Upper lobe of left lung (tissue), 6 donors: ENCODE measurements at regions not wholly inside any gene's neighbourhood (a gene's known extent, or its start where the extent isn't known, plus 50 kb on each side); places are given as distances from the start of the nearest gene placed in this dataset.
"Not testable (repeated sequence)": the region's sequence is repeated elsewhere in the genome, so short reads cannot be mapped to it uniquely, and the experiment has no call there.

ENCODE experiments used
- ATAC-seq, 2 donors: fragments of 200-7000 bp; cut with Tn5 transposase; one replicate each; pipeline ENCODE4 v1.9.1; 2022; ENCODE audit warnings: mild to moderate bottlenecking in 2 of 2, moderate library complexity in 2 of 2; ENCODE audit not compliant: low FRiP score in 2 of 2
- DNase-seq, 2 donors: peaks; one replicate each; pipeline ENCODE4 v3.0.0-alpha.2; 2019 to 2020
- H3K27ac ChIP-seq, 4 donors: fragments of 200-600 bp; sonication (generic); one replicate each; pipeline ENCODE4 v1.5.1; 2016 to 2019
- H3K27me3 ChIP-seq, 4 donors: fragments of 200-600 bp; sonication (generic); one replicate each; pipeline ENCODE4 v1.5.1; 2017 to 2019
- H3K36me3 ChIP-seq, 4 donors: fragments of 200-600 bp; sonication (generic); one replicate each; pipeline ENCODE4 v1.5.1; 2016 to 2019
- H3K4me1 ChIP-seq, 4 donors: fragments of 200-600 bp; sonication (generic); one replicate each; pipeline ENCODE4 v1.5.1; 2018 to 2019
- H3K4me3 ChIP-seq, 4 donors: fragments of 200-600 bp; sonication (generic); one replicate each; pipeline ENCODE4 v1.5.1; 2017 to 2019; ENCODE audit warnings: mild to moderate bottlenecking in 2 of 4, moderate library complexity in 1 of 4
- H3K9me3 ChIP-seq, 4 donors: fragments of 200-600 bp; sonication (generic); one replicate each; pipeline ENCODE4 v1.5.1; 2018 to 2019
- EP300 ChIP-seq, 4 donors: sonication (generic); formaldehyde crosslinking; IDR thresholded peaks; one replicate each; pipeline ENCODE4 v1.5.1; 2017; ENCODE audit warnings: antibody characterized with exemption in 4 of 4, control low read depth in 2 of 4
- POLR2A ChIP-seq, 4 donors: fragments of 450-650 bp; IDR thresholded peaks; one replicate each; pipeline ENCODE4 v1.5.1; 2016 to 2017; ENCODE audit warnings: antibody characterized with exemption in 4 of 4, mild to moderate bottlenecking in 2 of 4
- POLR2AphosphoS5 ChIP-seq, 2 donors: sonication (generic); formaldehyde crosslinking; IDR thresholded peaks; one replicate each; pipeline ENCODE4 v1.5.1; 2017; ENCODE audit warnings: antibody characterized with exemption in 2 of 2
- WGBS, 2 donors: methylation state at CpG; one replicate each; pipeline ENCODE4 v1.1.5; 2017 to 2018; 5-methylcytosine and 5-hydroxymethylcytosine counted together
- TF ChIP-seq, protein P1 (sequence below), 6 experiments: fragments of 450-650 bp in 4 of 6; fragments of 200-600 bp in 2 of 6; sonication (generic) in 2 of 6; IDR thresholded peaks; one replicate each; pipeline ENCODE4 v1.5.1; 2016 to 2019; ENCODE audit warnings: antibody characterized with exemption in 6 of 6
- donor health status: DM: no; HTN: no; CAD: no; lungs with moderate emphysema.
- donor health status: DM: no; HTN: yes; CAD: no; lungs with severe emphysema.

DNA sequence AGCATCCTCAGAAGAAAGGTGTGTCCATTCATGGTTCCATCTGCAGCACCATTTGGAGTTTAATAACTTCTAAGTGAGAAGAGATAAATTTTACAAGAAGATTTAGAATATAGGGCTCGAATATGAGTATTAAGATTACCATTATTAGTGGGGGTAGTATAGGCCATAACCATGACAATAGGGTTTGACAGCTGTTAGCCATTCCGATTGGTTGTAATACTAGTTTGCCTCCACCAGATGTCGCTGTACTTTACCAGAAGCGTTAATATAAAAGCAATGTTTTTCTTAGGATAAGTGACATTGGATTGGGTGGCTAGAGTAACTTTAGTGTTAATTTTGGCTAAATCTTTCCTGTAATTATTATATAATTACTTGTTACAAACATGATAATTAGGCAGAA is 107.5 kb upstream of the SRD5A2 start:
- 49 to 50% methylated on average over 4 of the region's 4 CpGs for WGBS, 2 donors
- no peak for TF ChIP-seq POLR2A (IDR thresholded peaks at IDR 0.05)
- TF ChIP-seq POLR2AphosphoS5 (IDR thresholded peaks at IDR 0.05) = no peak
- TF ChIP-seq EP300 (IDR thresholded peaks at IDR 0.05) = no peak
- TF ChIP-seq, protein P1, sequence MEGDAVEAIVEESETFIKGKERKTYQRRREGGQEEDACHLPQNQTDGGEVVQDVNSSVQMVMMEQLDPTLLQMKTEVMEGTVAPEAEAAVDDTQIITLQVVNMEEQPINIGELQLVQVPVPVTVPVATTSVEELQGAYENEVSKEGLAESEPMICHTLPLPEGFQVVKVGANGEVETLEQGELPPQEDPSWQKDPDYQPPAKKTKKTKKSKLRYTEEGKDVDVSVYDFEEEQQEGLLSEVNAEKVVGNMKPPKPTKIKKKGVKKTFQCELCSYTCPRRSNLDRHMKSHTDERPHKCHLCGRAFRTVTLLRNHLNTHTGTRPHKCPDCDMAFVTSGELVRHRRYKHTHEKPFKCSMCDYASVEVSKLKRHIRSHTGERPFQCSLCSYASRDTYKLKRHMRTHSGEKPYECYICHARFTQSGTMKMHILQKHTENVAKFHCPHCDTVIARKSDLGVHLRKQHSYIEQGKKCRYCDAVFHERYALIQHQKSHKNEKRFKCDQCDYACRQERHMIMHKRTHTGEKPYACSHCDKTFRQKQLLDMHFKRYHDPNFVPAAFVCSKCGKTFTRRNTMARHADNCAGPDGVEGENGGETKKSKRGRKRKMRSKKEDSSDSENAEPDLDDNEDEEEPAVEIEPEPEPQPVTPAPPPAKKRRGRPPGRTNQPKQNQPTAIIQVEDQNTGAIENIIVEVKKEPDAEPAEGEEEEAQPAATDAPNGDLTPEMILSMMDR (IDR thresholded peaks at IDR 0.05) = peak in 3 of 6 experiments; percentile 19 to 24 (median 21)
- Histone ChIP-seq H3K36me3 (no peaks in the 10 kb centered on the region), H3K27ac (no peak overlapping the region), H3K4me3 (no peak overlapping the region), H3K27me3 (no peaks in the 10 kb centered on the region), H3K4me1 (no peaks in the 10 kb centered on the region), H3K9me3 (peaks cover 8 to 60% (median 27%) of the 10 kb centered on the region in 4 donors)
- DNase-seq = no peak
- no peak for ATAC-seq

DNA sequence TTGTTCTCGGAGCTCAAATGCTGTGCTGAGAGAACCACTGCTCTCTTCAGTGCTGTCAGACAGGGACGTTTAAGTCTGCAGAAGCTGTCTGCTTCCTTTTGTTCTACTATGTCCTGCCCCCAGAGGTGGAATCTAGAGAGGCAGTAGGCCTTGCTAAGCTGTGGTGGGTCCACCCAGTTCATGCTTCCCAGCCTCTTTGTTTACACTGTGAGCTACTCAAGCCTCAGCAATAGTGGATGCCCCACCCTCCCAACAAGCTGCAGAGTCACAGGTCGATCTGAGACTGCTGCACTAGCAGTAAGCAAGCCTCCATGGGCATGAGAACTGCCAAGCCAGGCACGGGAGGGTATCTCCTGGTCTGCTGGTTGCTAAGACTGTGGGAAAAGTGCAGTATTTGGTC is 102.8 kb upstream of the SRD5A2 start:
- H3K9me3 ChIP-seq = peaks cover 0 to 19% (median 11%) of the 10 kb centered on the region in 4 donors
- not testable (repeated sequence) for ATAC-seq

DNA sequence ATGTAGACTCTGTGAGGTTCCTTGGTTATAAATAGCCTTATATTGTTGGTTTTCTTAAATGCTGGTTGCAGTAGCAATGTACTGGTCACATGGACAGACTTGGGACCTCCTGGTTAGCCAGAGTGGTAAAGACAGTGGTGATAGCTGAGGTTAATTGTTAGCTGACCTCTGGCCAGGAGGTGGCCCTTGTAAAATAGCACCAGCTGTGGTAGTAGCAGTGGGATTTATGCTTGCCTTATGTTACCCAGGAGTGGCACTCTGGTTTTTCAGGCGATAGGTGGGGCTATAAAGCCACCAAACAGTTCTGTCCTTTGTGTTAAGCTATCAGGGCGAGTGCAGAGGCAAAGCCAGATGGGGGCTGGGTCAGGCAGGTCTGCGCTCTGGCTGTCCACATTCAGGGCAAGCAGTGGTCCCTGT is 94.8 kb upstream of the SRD5A2 start:
- Histone ChIP-seq H3K4me3 (no peak overlapping the region), H3K27ac (no peak overlapping the region), H3K27me3 (no peaks in the 10 kb centered on the region), H3K4me1 (no peaks in the 10 kb centered on the region), H3K9me3 (peaks cover 0 to 32% (median 11%) of the 10 kb centered on the region in 4 donors), H3K36me3 (no peaks in the 10 kb centered on the region)
- DNase-seq (peak in 1 of 2 donors; percentile 15), ATAC-seq (no peak)
- 37 to 54% methylated on average over 3 of the region's 3 CpGs for WGBS, 2 donors
- no peak for TF ChIP-seq POLR2AphosphoS5 (IDR thresholded peaks at IDR 0.05)
- no peak for TF ChIP-seq EP300 (IDR thresholded peaks at IDR 0.05)
- TF ChIP-seq, protein P1 (IDR thresholded peaks at IDR 0.05) = no peak
- no peak for TF ChIP-seq POLR2A (IDR thresholded peaks at IDR 0.05)

More for the DNA sequence above, 102.8 kb upstream of the SRD5A2 start:
- H3K4me3 ChIP-seq, H3K4me1 ChIP-seq, H3K27ac ChIP-seq, H3K36me3 ChIP-seq, DNase-seq, H3K27me3 ChIP-seq: not testable (repeated sequence)
- 49 to 57% methylated on average over 2 to 4 of the region's 4 CpGs for WGBS, 2 donors

DNA sequence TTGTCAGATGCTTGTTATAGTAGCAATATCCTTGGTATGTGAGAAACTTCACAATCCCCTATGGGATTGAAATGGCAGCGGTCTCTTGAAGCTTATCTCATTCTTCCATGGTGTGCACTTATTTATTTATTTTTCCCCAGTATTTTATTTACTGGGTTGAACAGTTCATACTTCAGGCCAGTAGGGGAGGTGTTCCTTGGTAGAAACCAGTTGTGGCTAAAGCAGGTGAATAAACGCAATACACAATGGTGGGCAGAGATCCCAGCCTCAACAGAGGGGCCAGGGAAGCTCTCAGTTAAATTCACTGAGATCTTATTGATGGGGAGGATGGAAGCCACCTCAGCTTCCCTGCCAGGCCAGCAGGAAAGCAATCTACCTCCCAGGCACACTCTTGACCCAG is 93.7 kb upstream of the SRD5A2 start:
- DNase-seq (no peak), ATAC-seq (no peak)
- Histone ChIP-seq H3K36me3 (no peaks in the 10 kb centered on the region), H3K4me3 (no peak overlapping the region), H3K27ac (no peak overlapping the region), H3K9me3 (peaks cover 0 to 32% (median 11%) of the 10 kb centered on the region in 4 donors), H3K4me1 (no peaks in the 10 kb centered on the region), H3K27me3 (no peaks in the 10 kb centered on the region)
- 80 to 91% methylated on average over 2 of the region's 2 CpGs for WGBS, 2 donors
- TF ChIP-seq, protein P1 (IDR thresholded peaks at IDR 0.05) = no peak
- TF ChIP-seq EP300 (IDR thresholded peaks at IDR 0.05) = no peak
- no peak for TF ChIP-seq POLR2A (IDR thresholded peaks at IDR 0.05)
- no peak for TF ChIP-seq POLR2AphosphoS5 (IDR thresholded peaks at IDR 0.05)

DNA sequence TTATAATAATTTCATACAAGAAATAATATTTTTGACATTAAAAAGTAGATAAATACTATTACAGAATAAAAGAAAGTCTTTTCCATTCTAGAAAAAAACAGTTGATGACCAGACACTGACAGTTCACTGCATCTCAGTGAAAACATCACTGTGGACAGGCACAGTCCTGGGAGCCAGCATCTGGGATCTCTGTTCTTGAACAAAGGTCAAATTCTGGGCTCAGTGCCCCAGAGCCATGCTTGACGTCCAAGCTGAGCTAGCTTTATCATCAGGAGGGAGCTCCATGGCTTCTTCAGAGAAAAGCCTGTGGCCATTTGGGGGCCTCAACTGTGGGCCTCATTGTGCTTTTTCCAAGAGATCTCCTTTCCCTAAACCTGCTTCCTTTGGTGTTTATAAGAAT is 86.1 kb upstream of the SRD5A2 start:
- Histone ChIP-seq H3K4me3 (no peak overlapping the region), H3K36me3 (no peaks in the 10 kb centered on the region), H3K4me1 (no peaks in the 10 kb centered on the region), H3K27ac (no peak overlapping the region), H3K27me3 (no peaks in the 10 kb centered on the region), H3K9me3 (no peaks in the 10 kb centered on the region)
- DNase-seq (no peak), ATAC-seq (no peak)
- 44 to 56% methylated on average over 1 of the region's 1 CpG for WGBS, 2 donors
- TF ChIP-seq POLR2AphosphoS5 (IDR thresholded peaks at IDR 0.05) (no peak), POLR2A (IDR thresholded peaks at IDR 0.05) (no peak), EP300 (IDR thresholded peaks at IDR 0.05) (no peak)
- TF ChIP-seq, protein P1 (IDR thresholded peaks at IDR 0.05) = no peak
